ENCODE measurements at regions not wholly inside any gene's neighbourhood (a gene's known extent, or its start where the extent isn't known, plus 50 kb on each side); places are given as distances from the start of the nearest gene placed in this dataset.

DNA sequence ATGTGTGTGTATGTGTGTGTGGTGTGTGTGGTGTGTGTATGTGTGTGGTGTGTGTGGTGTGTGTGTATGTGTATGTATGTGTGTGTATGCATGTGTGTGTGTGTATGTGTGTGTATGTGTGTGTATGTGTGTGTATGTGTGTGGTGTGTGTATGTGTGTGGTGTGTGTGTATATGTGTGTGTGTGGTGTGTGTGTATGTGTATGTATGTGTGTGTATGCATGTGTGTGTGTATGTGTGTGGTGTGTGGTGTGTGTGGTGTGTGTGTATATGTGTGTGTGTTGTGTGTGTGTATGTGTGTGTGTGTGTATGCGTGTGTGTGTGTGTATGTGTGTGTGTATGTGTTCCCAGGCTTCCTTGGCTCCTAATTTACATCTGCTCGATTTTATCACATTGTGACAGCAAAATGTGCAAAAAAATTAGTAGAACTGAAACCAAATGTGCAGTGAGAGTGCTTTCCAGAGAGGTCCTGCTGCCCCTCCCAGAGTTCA is 234.5 kb downstream of the BMP7 start (continued):
- TF ChIP-seq ZNF687 (IDR thresholded peaks at IDR 0.05), result no peak
- TF ChIP-seq MAX (IDR thresholded peaks at IDR 0.05; ENCODE audit: low read depth, low read length), result no peak
- TF ChIP-seq YY1 (IDR thresholded peaks at IDR 0.05; ENCODE audit: low read depth, low read length), result no peak
- TF ChIP-seq SMC3 (IDR thresholded peaks at IDR 0.05; ENCODE audit: borderline replicate concordance, low read length), result no peak
- no peak for TF ChIP-seq ZNF622 (IDR thresholded peaks at IDR 0.05)
- no peak for TF ChIP-seq BHLHE40 (IDR thresholded peaks at IDR 0.05; ENCODE audit: borderline replicate concordance in 1 of 2, low read depth in 2 of 2, low read length in 1 of 2)
- TF ChIP-seq SIN3A (IDR thresholded peaks at IDR 0.05; ENCODE audit: low read depth, low read length), result no peak
- no peak for TF ChIP-seq IKZF2 (IDR thresholded peaks at IDR 0.05)
- TF ChIP-seq POLR2AphosphoS2 (IDR thresholded peaks at IDR 0.05; ENCODE audit: low read depth, low read length), result no peak
- TF ChIP-seq GABPA (IDR thresholded peaks at IDR 0.05; ENCODE audit: low read depth), result no peak
- TF ChIP-seq HCFC1 (IDR thresholded peaks at IDR 0.05; ENCODE audit: low read length), result no peak
- no peak for TF ChIP-seq NR2C2 (IDR thresholded peaks at IDR 0.05; ENCODE audit: borderline replicate concordance, control insufficient read depth, insufficient read length, low read depth)
- TF ChIP-seq IRF4 (IDR thresholded peaks at IDR 0.05; ENCODE audit: low read depth, low read length), result no peak
- no peak for TF ChIP-seq TCF3 (IDR thresholded peaks at IDR 0.05; ENCODE audit: borderline replicate concordance, insufficient read depth, low read depth, low read length)
